Stimulated activated CD4-positive, alpha-beta T cell treated with anti-CD3 and anti-CD28 coated beads, TNF-alpha, amount 100 ng/mL, for 24 hours (primary cell): ENCODE measurements at regions not wholly inside any gene's neighbourhood (a gene's known extent, or its start where the extent isn't known, plus 50 kb on each side); places are given as distances from the start of the nearest gene placed in this dataset.

Source experiments
- DNase-seq, 3 experiments: peaks; one replicate each; pipeline ENCODE4 v3.0.0-alpha.2; 2020; ENCODE audit warnings: low read depth in 3 of 3

DNA sequence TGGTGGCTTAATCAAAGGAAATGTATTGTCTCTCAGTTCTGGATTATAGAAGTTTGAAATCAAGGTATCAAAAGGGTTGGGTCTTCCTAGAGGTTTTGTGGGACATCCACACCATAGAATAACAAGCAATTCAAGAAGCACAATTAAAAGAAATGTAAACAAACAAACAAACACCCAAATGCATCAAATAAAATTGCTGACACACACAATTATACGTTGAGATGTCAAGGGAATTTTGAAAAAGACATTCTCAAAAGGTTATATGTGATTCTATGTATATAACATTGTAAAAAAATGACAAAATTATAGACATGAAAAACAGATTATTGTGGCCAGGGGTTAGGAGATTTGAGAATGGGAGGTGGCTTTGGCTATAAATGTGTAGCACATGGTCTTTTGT lies 250.7 kb upstream of the AGA start:
- DNase-seq: no peak

DNA sequence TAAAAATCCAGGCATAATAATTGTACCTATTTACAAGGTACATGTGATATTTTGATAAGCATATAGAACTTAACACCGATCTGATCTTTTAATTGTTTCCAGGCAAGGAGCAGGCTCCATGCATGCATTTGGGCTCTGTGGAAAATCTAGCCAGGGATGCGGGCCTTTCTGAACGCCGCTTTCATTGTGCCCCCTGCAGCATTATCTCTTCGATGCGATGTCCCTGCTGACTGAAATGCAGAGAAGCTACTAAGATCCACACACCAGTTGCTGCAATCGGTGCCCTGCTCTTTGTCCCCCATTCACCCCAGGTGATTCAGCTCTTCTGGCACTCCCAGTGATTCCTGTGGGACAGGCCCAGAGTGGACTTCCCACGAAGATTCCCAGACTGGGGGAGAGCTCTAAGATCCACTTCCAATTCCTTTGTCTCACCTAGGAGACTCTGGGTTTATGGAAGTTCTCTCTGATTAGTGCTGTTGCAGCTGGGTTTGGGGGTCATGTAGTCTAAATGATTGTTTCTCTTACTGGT lies 254.3 kb upstream of the AGA start:
- DNase-seq: no peak

DNA sequence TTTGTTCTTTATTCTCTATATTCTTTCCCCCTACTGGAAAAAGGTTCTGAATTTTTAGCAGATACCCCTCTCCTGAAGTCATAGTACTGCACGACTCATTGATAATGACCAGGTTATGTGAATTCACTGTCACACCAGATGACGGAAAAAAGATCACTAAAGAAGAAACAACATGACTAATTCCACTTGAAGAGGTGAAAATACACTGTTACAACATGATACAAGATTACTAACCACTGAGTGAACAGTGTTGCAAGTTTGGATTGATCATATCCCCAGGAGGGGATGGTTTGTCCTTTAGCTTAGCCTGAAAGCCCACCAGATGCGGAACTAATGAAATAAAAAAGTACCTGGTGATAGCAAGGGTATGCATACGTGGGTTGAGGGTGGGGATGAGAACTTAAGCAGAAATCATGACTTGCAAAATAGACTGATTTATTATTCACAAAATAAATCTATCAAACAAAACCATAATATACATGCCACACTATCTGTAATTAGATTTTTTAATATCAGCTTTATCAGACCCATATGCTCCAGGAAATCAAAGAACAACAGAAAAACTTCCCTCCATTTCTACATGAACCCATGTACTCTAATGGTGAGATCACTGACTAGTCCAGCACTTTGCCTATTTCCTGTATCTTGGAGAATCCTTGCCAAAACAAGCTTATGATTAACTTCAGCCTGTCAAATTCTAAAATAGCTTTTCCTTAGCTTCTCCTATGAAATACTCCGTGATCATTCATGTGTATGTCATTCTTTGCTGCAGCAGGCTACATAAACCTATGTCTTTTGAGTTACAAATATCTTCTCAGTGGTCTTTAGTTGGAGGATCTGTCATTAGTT lies 257.4 kb upstream of the AGA start:
- DNase-seq: no peak

DNA sequence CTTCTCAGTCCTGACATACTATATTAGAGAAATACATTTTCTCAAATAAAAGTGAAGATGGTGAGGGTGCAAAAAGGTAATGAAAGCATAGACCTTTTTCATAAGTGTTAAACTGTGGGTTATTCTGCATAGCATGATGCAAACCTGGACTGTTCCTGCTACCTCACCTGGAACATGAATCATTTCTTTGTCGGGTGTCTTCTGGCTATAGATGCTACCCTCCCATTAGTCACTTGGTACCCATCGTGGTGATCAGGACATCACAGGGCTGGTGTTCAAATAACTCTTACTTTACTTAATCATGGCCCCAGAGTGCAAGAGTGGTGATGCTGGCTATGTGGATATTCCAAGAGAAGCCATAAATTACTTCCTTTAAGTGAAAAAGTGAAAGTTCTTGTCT lies 264.7 kb upstream of the AGA start:
- DNase-seq: no peak

DNA sequence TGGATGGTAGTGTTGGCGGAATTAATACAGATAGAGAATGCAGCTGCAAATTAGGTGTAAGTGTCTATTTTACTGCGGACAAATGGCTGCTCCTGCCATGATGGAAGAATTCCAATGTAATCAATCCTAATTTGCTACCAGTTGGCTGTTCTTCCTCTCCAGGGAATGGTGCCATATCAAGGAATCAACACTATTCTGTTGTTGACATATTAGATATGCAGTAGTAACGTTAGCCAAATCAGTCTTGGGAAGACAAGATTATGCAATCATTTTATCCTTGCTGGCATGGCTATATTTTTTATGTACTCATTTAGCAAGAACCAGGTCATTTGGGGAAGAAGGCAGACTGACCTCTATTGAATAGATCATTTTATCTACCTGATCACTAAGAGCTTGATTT lies 271.2 kb upstream of the AGA start:
- no peak for DNase-seq

DNA sequence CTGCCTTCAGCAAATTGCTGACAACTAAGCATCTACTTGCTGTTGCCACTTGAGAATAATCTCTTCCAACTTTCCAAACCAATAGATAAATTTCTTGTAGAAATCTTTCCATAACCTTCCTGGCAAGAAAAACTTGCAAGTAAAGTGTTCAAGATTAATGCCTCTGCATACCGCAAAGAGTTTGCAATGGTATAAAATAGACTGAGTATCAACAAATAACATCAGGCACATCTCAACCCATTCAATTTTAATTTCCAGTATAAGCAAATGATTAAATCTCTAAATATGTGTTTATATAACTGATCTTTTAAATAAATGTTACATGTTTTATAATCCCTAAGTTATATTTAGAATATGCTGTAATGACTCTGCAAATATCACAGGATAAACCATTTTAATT lies 275.2 kb upstream of the AGA start:
- DNase-seq: no peak

DNA sequence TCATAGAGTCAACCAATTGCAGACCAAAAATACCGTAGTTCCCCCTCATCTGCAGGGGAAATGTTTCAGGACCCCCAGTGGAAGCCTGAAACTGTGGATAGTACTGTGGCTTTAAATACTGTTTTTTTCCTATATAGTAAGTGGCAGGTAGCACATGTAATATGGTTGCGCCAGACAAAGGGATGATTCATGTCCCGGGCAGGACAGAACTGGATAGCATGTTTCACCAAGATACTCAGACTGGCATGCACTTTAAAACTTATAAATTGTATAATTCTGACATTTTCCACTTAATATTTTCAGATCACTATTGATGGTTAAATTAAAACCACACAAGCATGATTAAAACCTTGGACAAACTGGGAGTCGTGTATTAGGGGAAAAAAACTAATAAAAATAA lies 276.3 kb upstream of the AGA start:
- no peak for DNase-seq

DNA sequence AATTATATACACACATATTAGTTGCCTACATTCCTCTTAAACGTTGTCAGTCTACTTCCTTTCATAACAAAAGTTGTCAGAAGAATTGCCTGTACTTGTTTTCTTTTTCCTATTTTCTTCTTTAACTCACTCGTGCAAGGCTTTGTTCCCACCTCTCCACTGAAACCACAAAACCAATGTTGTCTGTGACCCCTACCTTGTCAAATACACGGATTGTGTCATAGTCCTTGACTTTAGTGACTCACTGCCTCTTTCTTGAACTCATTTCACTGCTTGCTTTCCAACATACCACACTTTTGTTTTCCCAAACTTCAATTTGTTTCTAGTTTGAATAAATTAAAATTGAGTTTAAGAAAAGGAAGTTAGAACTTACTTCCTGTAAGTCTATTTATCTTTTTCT lies 283.9 kb upstream of the AGA start:
- no peak for DNase-seq

DNA sequence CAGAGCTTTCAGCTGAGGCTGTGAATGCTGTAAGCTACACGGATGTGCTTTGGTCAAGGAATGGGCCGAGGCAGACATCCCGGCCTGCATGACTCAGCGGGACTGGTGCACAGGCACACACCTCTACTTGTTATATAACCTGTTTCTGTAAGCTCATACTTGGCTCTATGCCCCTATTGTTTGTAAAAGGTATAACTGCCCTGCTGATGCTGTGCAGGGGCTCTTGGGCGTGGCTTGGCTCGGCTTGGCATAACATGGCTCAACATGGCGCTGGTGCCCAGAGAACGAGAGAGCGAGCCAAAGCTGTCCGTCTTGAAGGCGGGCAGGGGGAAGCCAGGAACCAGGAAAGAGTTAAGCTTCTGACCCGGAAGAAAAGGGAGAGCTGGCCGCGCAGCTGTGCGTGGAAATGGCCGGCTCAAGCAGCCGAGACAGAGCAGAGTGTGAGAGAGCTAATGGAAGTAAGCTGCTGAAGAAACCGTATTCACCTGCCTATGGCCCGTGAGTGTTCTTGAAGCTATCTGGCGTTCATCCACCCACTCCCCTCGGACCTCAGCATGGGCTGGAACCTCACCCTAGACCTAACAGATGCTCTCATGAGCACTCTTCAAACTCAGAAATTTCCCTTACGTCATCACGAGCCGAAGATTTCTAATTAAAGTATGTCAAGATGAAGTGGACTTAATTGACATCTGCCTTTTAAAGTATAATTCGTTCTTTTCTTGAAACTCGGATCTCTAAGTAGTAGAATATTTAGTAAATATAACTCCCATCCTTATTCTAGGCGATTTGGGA lies 286.3 kb upstream of the AGA start:
- DNase-seq: no peak

DNA sequence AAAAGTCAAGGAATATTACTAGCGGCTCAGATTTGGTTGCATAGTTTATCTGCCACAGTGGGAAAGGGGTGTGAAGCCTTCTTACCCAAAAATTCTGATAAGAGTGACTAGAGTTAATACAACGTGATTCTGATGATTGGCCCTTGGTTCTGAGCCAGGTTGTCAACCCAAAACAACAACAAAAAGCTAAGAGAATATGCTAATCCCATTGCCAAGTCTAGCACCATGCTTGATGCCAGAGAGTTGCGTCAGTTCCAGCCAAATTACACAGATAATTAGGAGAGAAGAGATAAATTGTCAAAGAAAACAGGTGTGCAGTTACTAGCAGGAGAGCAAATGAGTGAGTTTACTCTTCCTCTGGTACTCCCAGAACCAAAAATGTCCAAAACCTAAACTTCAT lies 287.4 kb upstream of the AGA start:
- no peak for DNase-seq

DNA sequence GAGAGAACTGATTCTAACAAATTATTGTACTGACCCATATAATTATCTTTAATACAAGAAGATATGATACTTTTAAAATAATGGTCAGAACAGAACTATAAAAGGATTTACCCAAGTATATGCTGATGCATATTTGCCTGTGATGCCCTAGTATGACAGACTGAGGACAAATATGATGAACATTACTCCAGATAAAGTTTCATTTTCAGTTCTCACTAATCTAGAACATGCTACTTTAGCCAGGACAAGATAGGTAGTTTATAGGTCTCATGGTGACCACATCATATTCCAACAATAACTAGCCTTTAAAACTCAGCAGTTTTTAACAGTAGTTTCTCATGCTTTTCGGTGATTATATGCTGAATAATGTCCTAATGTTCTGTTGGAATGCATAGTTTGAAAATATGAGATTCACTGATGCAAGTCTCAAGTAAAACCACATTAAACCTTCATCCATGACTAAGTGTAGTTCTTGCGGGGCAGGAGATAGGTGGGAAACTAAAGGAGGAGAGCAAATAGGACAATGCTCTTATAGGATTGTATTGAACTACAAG lies 295.2 kb upstream of the AGA start:
- DNase-seq: no peak

DNA sequence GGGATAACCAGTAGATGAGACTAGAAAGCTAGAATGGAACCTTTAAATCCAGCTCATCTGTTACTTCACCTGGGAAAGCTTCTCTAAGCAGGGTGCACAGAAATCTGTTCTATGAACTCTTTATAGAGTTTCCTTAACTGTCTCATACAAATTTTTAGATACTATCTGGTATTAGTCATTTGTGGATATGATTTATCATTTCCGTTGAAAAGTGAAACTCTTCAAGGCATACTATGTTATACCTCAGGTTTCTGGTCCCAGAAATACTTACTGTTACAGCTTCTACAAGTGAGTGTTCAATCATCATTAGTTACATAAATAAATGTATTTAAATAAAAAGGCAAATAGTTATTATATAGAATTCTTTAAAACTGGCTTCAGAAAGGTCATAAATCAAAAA lies 298.3 kb upstream of the AGA start:
- no peak for DNase-seq

DNA sequence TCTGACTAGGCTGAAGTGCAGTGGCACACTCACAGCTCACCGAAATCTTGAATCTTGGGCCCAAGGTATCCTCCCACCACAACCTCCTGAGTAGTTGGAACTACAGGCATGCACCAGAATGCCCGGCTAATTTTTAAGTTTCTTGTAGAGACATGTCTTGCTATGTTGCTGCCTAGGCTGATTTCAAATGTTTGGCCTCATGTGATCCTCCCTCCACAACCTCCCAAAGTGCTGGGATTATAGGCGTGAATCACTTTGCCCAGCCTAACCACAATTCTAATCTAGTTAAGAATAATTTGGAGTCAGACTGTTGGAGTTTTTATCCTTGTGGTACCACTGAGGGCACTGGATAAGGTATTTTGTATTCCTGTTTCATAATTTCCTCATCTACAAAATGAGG lies 317.5 kb upstream of the AGA start:
- no peak for DNase-seq

DNA sequence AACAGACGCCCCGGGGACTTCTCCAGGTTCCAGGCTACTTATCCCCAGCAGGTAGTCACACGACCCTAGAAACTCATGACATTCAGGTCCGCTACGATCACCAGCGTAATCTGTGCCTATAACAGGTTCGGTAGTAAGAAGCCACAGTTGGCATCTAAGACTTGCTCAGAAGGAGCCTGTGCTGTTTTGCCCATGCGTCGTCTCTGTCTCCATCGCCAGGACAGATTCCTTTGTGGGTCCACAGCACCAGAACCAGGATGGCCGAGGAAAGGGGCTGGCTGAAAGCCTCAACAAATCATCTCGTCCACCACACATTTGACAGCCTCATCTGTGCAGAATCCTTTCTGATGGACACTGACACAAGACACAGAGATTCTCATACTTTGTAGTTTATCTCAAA lies 319.5 kb upstream of the AGA start:
- no peak for DNase-seq

DNA sequence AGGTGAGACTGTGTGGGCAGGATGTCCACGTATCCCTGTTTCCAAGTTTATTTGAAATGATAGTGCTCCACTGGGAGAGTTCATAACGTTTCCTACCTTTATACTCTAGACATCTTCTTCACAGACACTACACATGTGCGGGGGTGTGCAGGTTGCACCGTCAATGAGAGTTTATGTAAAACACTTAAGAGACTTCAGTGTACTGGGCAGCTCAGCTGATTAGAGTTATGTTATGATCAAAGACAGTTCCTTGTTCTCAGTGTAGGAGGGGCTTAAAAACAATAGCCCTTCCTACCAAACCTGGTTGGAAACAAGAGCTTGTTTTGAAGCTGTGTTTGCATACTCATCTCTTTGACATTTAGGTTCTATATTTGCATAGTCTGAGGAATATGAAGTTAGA lies 326.9 kb upstream of the AGA start:
- DNase-seq: no peak

DNA sequence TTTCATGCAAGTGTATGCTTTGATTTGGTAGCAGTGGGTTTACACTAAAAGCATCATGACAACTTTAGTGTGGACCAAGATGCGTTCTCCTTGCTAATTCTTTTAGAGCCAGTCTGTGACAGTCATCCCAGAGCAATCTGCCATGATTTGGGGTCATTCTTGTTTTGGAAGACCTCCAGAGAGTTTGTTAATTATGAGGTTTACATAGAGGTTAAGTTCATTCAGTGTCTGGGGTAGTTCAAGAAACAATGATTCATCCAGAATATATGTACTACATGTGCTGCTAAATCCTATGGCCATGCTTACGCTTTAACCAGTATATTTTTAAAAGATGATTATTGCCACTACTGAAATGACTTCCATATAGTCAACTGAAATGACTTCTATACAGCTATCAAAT lies 328.5 kb upstream of the AGA start:
- no peak for DNase-seq

DNA sequence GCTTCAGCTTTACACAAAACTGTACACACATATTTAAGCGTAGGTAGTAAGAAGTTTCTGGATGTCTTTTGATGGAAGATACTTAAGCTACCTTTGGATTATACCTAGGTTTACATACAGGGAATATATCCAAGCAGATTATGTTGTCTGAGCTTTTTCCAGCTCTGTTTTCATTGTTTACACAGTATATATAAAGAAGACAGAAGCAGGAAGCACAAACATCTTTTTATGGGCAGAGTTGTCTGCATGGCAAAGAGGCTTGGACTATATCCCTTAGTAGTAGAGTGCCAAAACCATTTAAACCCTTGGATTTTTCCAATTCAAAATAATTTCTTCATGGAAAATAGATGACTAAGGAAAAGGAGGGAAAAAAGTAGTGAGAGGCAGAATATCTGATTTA lies 329.4 kb upstream of the AGA start:
- no peak for DNase-seq

DNA sequence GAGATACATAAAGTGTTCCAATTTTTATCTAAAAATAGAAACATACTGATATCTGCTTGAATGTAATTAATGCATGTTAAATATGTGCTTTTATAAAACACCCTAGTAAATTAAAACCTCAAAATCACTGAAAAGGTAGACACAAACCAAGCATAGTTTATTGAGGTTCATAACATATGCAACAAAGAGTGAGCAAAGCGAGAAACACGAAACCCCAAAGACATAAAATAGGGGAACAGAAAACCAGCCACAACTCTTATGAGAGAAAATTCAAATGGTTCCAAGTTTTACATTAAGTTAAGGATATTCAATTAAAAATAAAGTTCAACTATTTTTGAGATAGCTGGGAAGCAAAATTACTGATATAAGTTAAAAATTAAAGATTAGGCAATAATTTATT lies 336.4 kb upstream of the AGA start:
- DNase-seq: no peak

DNA sequence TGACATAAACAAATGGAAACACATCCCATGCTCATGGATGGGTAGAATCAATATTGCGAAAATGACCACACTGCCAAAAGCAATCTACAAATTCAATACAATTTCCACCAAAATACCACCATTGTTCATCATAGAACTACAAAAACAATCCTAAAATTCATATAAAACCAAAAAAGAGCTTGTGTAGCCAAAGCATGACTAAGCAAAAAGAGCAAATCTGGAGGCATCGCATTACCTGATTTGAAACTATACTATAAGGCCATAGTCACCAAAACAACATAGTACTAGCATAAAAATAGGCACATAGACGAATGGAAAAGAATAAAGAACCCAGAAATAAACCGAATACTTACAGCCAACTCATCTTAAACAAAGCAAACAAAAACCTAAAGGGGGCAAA lies 342.8 kb upstream of the AGA start:
- DNase-seq: no peak

DNA sequence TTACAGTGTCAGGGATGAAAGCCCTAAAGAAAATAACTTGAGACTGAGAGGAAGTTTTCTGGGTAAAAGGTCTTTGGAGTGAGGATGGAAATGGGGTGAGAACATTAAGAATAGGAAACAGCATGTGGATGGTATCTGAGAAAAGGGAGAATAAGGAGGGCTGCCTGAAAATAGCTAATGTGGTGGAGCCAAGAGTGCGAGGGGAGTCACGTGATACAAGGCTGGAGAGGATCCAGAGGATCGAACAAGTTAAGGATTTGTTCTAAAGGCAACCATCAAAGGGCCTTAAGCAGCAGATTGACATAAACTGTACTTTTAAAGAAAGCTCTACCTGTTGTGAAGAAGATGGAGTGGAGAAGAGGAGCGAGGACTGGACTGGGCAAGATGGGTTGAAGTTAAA lies 347.4 kb upstream of the AGA start:
- DNase-seq: no peak

DNA sequence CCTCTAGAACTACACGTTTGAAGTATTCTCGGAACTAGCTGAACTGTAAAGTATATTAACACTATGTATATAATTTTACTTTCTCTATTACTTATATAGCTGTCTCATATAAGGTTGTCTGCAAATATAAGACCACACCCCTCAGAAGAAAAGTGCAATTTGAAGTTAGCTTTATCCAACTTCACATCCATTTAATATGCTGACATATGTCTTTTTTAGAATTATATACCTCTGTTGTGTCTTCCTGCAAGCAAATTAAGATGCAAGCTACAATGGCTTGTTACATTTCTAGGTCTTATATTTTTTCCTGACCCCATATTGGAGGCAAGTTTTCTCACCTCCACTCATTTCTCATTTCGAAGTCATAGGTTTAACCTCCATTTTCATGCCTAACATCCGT lies 349.0 kb upstream of the AGA start:
- no peak for DNase-seq

DNA sequence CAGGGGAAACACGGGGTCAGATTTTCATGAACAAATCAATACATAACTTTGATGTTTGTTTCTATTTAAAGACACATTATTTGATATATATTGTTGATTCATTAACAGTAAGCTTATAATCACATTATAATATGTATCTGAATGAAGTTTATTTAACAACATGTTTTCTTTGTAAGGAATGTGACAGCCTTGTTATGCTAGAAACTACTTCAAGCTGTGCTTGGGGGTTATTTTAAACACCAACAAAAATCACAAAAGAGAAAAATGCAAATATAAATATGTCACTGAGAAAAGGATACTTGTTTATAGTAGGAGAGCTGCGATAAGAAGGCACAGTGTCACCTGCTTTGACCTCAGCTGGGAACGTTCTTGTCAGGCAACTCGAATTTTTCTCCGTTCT lies 354.6 kb upstream of the AGA start:
- no peak for DNase-seq

DNA sequence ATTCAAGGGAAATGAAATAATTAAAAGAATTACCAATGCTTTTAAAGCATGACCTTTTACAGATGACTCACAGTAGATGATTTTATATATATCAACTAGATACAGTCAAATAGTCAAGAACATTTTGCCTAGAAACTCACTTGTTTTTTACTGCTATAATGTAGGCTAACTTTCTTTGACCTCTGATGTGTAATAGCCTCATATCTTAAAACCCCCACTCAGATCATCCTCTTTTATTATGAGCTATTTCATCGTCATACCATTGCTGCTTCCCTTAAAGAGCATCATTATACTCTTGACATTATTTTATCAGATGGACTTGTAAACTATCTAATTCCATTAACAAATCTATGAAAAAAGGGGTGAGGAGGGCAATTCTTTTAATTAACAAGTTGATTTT lies 355.9 kb upstream of the AGA start:
- DNase-seq: no peak
